H9 (cell line): ENCODE measurements at regions not wholly inside any gene's neighbourhood (a gene's known extent, or its start where the extent isn't known, plus 50 kb on each side); places are given as distances from the start of the nearest gene placed in this dataset.

Experiments used
- DNase-seq: peaks from one replicate; pipeline ENCODE4 v3.0.0-alpha.2; 2017
- H2AFZ ChIP-seq: one replicate; pipeline ENCODE4 v1.6.1; 2013; ENCODE audit warnings: mild to moderate bottlenecking, low read length, control low read depth, moderate library complexity
- H2AK5ac ChIP-seq: 2 replicates; pipeline ENCODE4 v1.6.1; 2013; ENCODE audit warnings: low read length, control low read depth, mixed read lengths; ENCODE audit not compliant: insufficient read length
- H2BK120ac ChIP-seq: one replicate; pipeline ENCODE4 v1.6.1; 2013; ENCODE audit warnings: low read depth, mild to moderate bottlenecking, low read length, control low read depth, inconsistent platforms; ENCODE audit not compliant: poor library complexity, severe bottlenecking
- H2BK12ac ChIP-seq: 2 replicates; pipeline ENCODE4 v1.6.1; 2013; ENCODE audit warnings: low read length, control low read depth, mixed read lengths, low read depth; ENCODE audit not compliant: insufficient read length
- H2BK15ac ChIP-seq: 2 replicates; pipeline ENCODE4 v1.6.1; 2013; ENCODE audit warnings: low read depth, low read length, control low read depth
- H2BK20ac ChIP-seq: one replicate; pipeline ENCODE4 v1.6.1; 2013; ENCODE audit warnings: low read depth, mild to moderate bottlenecking, low read length, control low read depth, inconsistent platforms; ENCODE audit not compliant: poor library complexity, severe bottlenecking
- H2BK5ac ChIP-seq: 2 replicates; pipeline ENCODE4 v1.6.1; 2013; ENCODE audit warnings: low read length, control low read depth, mixed read lengths; ENCODE audit not compliant: insufficient read length
- H3K14ac ChIP-seq: 2 replicates; pipeline ENCODE4 v1.6.1; 2013; ENCODE audit warnings: low read length, control low read depth; ENCODE audit not compliant: insufficient read depth
- H3K18ac ChIP-seq: 2 replicates; pipeline ENCODE4 v1.6.1; 2013; ENCODE audit warnings: low read depth, mild to moderate bottlenecking, mixed read lengths, low read length, control low read depth; ENCODE audit not compliant: insufficient read length
- H3K23ac ChIP-seq: 2 replicates; pipeline ENCODE4 v1.6.1; 2013; ENCODE audit warnings: low read length, control low read depth, mixed read lengths, low read depth; ENCODE audit not compliant: insufficient read length
- H3K23me2 ChIP-seq: 2 replicates; pipeline ENCODE4 v1.6.1; 2013; ENCODE audit warnings: low read depth, mild to moderate bottlenecking, mixed read lengths, low read length, control low read depth; ENCODE audit not compliant: insufficient read length, poor library complexity, severe bottlenecking
- H3K27ac ChIP-seq: 2 replicates; pipeline ENCODE4 v1.5.1; 2013; ENCODE audit warnings: low read length, control low read depth, mixed read lengths, low read depth; ENCODE audit not compliant: insufficient read length
- H3K27me3 ChIP-seq: 2 replicates; pipeline ENCODE4 v1.6.1; 2013; ENCODE audit warnings: low read length, control low read depth, inconsistent platforms; ENCODE audit not compliant: insufficient read depth
- H3K4ac ChIP-seq: 2 replicates; pipeline ENCODE4 v1.6.1; 2013; ENCODE audit warnings: low read depth, mild to moderate bottlenecking, control low read depth, inconsistent platforms, low read length, moderate library complexity
- H3K4me1 ChIP-seq: 2 replicates; pipeline ENCODE4 v1.6.1; 2013; ENCODE audit warnings: low read length, control low read depth, inconsistent platforms; ENCODE audit not compliant: insufficient read depth
- H3K4me2 ChIP-seq: 2 replicates; pipeline ENCODE4 v1.6.1; 2013; ENCODE audit warnings: low read length, control low read depth, mixed read lengths; ENCODE audit not compliant: insufficient read length, insufficient read depth
- H3K56ac ChIP-seq: 2 replicates; pipeline ENCODE4 v1.6.1; 2013; ENCODE audit warnings: low read depth, mild to moderate bottlenecking, mixed read lengths, low read length, control low read depth; ENCODE audit not compliant: insufficient read length
- H3K79me1 ChIP-seq: 2 replicates; pipeline ENCODE4 v1.6.1; 2013; ENCODE audit warnings: low read depth, mild to moderate bottlenecking, moderate library complexity, low read length, control low read depth, inconsistent platforms; ENCODE audit not compliant: insufficient read depth, poor library complexity, severe bottlenecking
- H3K79me2 ChIP-seq: 2 replicates; pipeline ENCODE4 v1.6.1; 2013; ENCODE audit warnings: low read length, control low read depth, inconsistent platforms; ENCODE audit not compliant: insufficient read depth
- H3K9ac ChIP-seq: 2 replicates; pipeline ENCODE4 v1.6.1; 2013; ENCODE audit warnings: low read length, control low read depth, mixed read lengths; ENCODE audit not compliant: insufficient read length; ENCODE audit errors: extremely low read depth
- H3K9me3 ChIP-seq: one replicate; pipeline ENCODE4 v1.6.1; 2013; ENCODE audit warnings: low read depth, low read length, inconsistent platforms; ENCODE audit not compliant: control insufficient read depth
- H3T11ph ChIP-seq: one replicate; pipeline ENCODE4 v1.6.1; 2013; ENCODE audit warnings: mild to moderate bottlenecking, low read length, control low read depth, inconsistent platforms
- H4K20me1 ChIP-seq: one replicate; pipeline ENCODE4 v1.6.1; 2013; ENCODE audit not compliant: control insufficient read depth, insufficient read length, insufficient read depth
- H4K5ac ChIP-seq: 2 replicates; pipeline ENCODE4 v1.6.1; 2013; ENCODE audit warnings: low read depth, mild to moderate bottlenecking, mixed read lengths, low read length, control low read depth; ENCODE audit not compliant: insufficient read length
- H4K8ac ChIP-seq: replicated peaks from 2 replicates; pipeline ENCODE4 v1.6.1; 2013; ENCODE audit warnings: low read length, control low read depth, mixed read lengths, low read depth; ENCODE audit not compliant: insufficient read length
- H4K91ac ChIP-seq: 2 replicates; pipeline ENCODE4 v1.6.1; 2013; ENCODE audit warnings: low read depth, mild to moderate bottlenecking, moderate library complexity, mixed read lengths, low read length, control low read depth; ENCODE audit not compliant: insufficient read length
- H3K27ac Mint-ChIP-seq, 3 experiments: 2 replicates in 2 of 3; 3 replicates in 1 of 3; pipeline ENCODE4 v1.8.0; 2020 to 2021; ENCODE audit warnings: mixed read lengths in 3 of 3, mild to moderate bottlenecking in 1 of 3, moderate library complexity in 1 of 3
- H3K27me3 Mint-ChIP-seq: 2 replicates; pipeline ENCODE4 v1.8.0; 2021; ENCODE audit warnings: low read depth, mild to moderate bottlenecking, moderate library complexity, mixed read lengths
- H3K36me3 Mint-ChIP-seq, 3 experiments: 2 replicates in 2 of 3; 3 replicates in 1 of 3; pipeline ENCODE4 v1.8.0; 2020 to 2021; ENCODE audit warnings: low read depth in 3 of 3, mixed read lengths in 3 of 3; ENCODE audit not compliant: insufficient read depth in 1 of 3
- H3K4me1 Mint-ChIP-seq, 2 experiments: 2 replicates each; pipeline ENCODE4 v1.8.0; 2020; ENCODE audit warnings: mixed read lengths in 2 of 2
- H3K4me3 Mint-ChIP-seq, 2 experiments: 2 replicates in 1 of 2; 3 replicates in 1 of 2; pipeline ENCODE4 v1.8.0; 2020 to 2021; ENCODE audit warnings: mild to moderate bottlenecking in 2 of 2, mixed read lengths in 2 of 2, moderate library complexity in 1 of 2
- H3K9me3 Mint-ChIP-seq, 2 experiments: 2 replicates in 1 of 2; 3 replicates in 1 of 2; pipeline ENCODE4 v1.8.0; 2020; ENCODE audit warnings: mild to moderate bottlenecking in 2 of 2, mixed read lengths in 2 of 2, moderate library complexity in 1 of 2
- CTCF ChIP-seq: fragments of 200-600 bp; sonication (generic); conservative IDR thresholded peaks from 3 replicates; pipeline ENCODE4 v1.8.0; 2021; ENCODE audit warnings: antibody characterized with exemption, mild to moderate bottlenecking
- WGBS: extraction: QIAGEN DNeasy Blood & Tissue Kit; methylation state at CpG from one replicate; pipeline ENCODE4 v1.1.7; 2013; ENCODE audit warnings: missing lambda C conversion rate, low lambda C conversion rate, mixed read lengths; ENCODE audit not compliant: insufficient read length; ENCODE audit errors: extremely low coverage; 5-methylcytosine and 5-hydroxymethylcytosine counted together

- Histone ChIP-seq H3K4ac (no peak overlapping the region), H3K79me2 (no peaks in the 10 kb centered on the region), H2AFZ (no peak overlapping the region), H3K79me1 (no peaks in the 10 kb centered on the region), H3K23me2 (no peaks in the 10 kb centered on the region), H3K27ac (no peak overlapping the region), H2BK15ac (no peak overlapping the region), H2BK12ac (no peak overlapping the region), H4K8ac (no peak overlapping the region), H4K20me1 (no peaks in the 10 kb centered on the region), H3K23ac (no peak overlapping the region), H4K5ac (no peak overlapping the region), H3K4me2 (no peak overlapping the region), H2BK5ac (no peak overlapping the region), H3K14ac (no peak overlapping the region), H3K56ac (no peak overlapping the region), H3K18ac (no peak overlapping the region), H3K9me3 (no peaks in the 10 kb centered on the region), H2AK5ac (no peak overlapping the region), H3T11ph (no peak overlapping the region), H3K9ac (no peak overlapping the region), H4K91ac (no peak overlapping the region), H2BK20ac (no peak overlapping the region), H2BK120ac (no peak overlapping the region), H3K4me1 (no peaks in the 10 kb centered on the region; the same call in 1 of the 2 replicates), H3K27me3 (no peaks in the 10 kb centered on the region)
- Mint-ChIP-seq H3K4me1 (peaks cover 3 to 7% of the 10 kb centered on the region in 2 experiments), H3K36me3 (no peaks in the 10 kb centered on the region), H3K4me3 (no peak overlapping the region), H3K27me3 (no peaks in the 10 kb centered on the region), H3K27ac (no peak overlapping the region), H3K9me3 (no peaks in the 10 kb centered on the region)
- TF ChIP-seq CTCF, result no peak
- WGBS, result no CpG with 5 or more reads among the region's 3 CpGs
- DNase-seq, result no peak
Measured at GRCh38 chr5:165477546-165477945, 1972.1 kb downstream of the MAT2B start.
